OCI-LY7 (cell line): ENCODE measurements at regions not wholly inside any gene's neighbourhood (a gene's known extent, or its start where the extent isn't known, plus 50 kb on each side); places are given as distances from the start of the nearest gene placed in this dataset.

ENCODE experiments used
- BruUV-seq: library from RNA; stranded (reverse); fragments of 400-500 nt; replicated peaks from 2 replicates; lab custom pipeline; 2021; lab: Mats Ljungman, UMichigan
- CTCF ChIA-PET: fragments of 300-600 bp; sonication (Branson Sonifier 250); formaldehyde crosslinking; loops from one replicate; lab custom pipeline; 2022; ENCODE audit warnings: antibody characterized with exemption; ENCODE audit not compliant: unreplicated experiment; lab: Charles Lee
- POLR2A ChIA-PET: fragments of 300-600 bp; sonication (Branson Sonifier 250); formaldehyde crosslinking; loops from one replicate; lab custom pipeline; 2022; ENCODE audit warnings: antibody characterized with exemption; lab: Charles Lee
- DNase-seq: peaks from one replicate; pipeline ENCODE4 v3.0.0-alpha.2; 2015; ENCODE audit warnings: low spot score
- H2AFZ ChIP-seq: fragments of 200-600 bp; sonication (generic), shearing (Covaris generic); 2 replicates; pipeline ENCODE4 v1.6.1; 2014; ENCODE audit warnings: mild to moderate bottlenecking, antibody characterized with exemption, low read length, moderate library complexity
- H3K27ac ChIP-seq: fragments of 200-600 bp; sonication (generic); 2 replicates; pipeline ENCODE4 v1.5.1; 2014; ENCODE audit warnings: mixed run types, low read depth, mild to moderate bottlenecking, moderate library complexity, low read length, inconsistent platforms; ENCODE audit not compliant: poor library complexity, severe bottlenecking
- H3K36me3 ChIP-seq: fragments of 200-600 bp; sonication (generic); 2 replicates; pipeline ENCODE4 v1.6.1; 2014; ENCODE audit warnings: mild to moderate bottlenecking, antibody characterized with exemption, low read length, moderate library complexity, mixed read lengths; ENCODE audit not compliant: insufficient read depth
- H3K4me1 ChIP-seq: fragments of 200-600 bp; sonication (generic); 2 replicates; pipeline ENCODE4 v1.5.1; 2014; ENCODE audit warnings: mild to moderate bottlenecking, low read length; ENCODE audit not compliant: insufficient read depth, poor library complexity, severe bottlenecking
- H3K4me2 ChIP-seq: fragments of 200-600 bp; sonication (generic); 2 replicates; pipeline ENCODE4 v1.6.1; 2014; ENCODE audit warnings: mild to moderate bottlenecking, low read length
- H3K4me3 ChIP-seq: fragments of 200-600 bp; sonication (generic); 2 replicates; pipeline ENCODE4 v1.5.1; 2014; ENCODE audit warnings: mild to moderate bottlenecking, low read depth, low read length; ENCODE audit not compliant: poor library complexity, severe bottlenecking
- H3K79me2 ChIP-seq: fragments of 200-600 bp; sonication (generic); 2 replicates; pipeline ENCODE4 v1.6.1; 2016; ENCODE audit warnings: low read depth, mild to moderate bottlenecking, low read length, moderate library complexity, mixed read lengths; ENCODE audit not compliant: insufficient read depth
- H3K9me2 ChIP-seq: fragments of 200-600 bp; sonication (generic); 2 replicates; pipeline ENCODE4 v1.6.1; 2016; ENCODE audit warnings: mild to moderate bottlenecking, low read length, mixed read lengths; ENCODE audit not compliant: insufficient read depth
- H3K9me3 ChIP-seq: fragments of 200-600 bp; sonication (generic); 2 replicates; pipeline ENCODE4 v1.6.1; 2014; ENCODE audit warnings: mild to moderate bottlenecking, mixed run types, low read length, mixed read lengths
- H4K20me1 ChIP-seq: fragments of 200-600 bp; sonication (generic); 2 replicates; pipeline ENCODE4 v1.6.1; 2014; ENCODE audit warnings: mild to moderate bottlenecking, antibody characterized with exemption, low read length, moderate library complexity, mixed read lengths; ENCODE audit not compliant: insufficient read depth
- EZH2phosphoT487 ChIP-seq: fragments of 200-600 bp; sonication (generic); IDR thresholded peaks from 2 replicates; pipeline ENCODE4 v1.6.1; 2018; ENCODE audit warnings: low read depth, borderline replicate concordance, mild to moderate bottlenecking, mixed run types, antibody characterized with exemption, low read length, moderate library complexity, mixed read lengths
- intact Hi-C: fragments of 100-400 bp; cut with micrococcal nuclease; formaldehyde crosslinking; loops from one replicate; pipeline ENCODE4 v1.10.0; 2022; ENCODE audit not compliant: unreplicated experiment
- TF ChIP-seq, protein P1 (sequence below): fragments of 200-600 bp; sonication (generic); conservative IDR thresholded peaks from 2 replicates; pipeline ENCODE4 v1.5.1; 2014; ENCODE audit warnings: mild to moderate bottlenecking, antibody characterized with exemption, low read length, moderate library complexity, mixed read lengths

DNA sequence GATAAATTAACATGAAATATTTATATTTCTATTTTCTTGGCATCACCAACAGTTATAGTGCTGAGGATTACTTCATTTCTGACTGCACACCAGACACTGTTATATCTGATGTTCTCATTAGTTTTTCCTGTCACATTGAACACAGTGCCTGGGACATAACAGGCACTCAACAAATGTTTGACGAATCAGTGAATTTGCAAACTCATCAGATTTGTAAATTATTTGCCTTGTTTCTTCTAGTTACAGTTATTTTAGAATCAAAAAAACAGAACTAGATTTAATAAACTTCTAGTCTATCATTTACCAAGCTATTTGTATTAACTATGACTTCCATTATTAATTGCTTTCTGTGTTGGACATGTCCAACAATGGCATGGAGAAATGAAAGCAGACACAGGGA is 483.3 kb downstream of the KLHL13 start:
- Histone ChIP-seq H3K36me3 (no peaks in the 10 kb centered on the region), H2AFZ (no peak overlapping the region), H3K9me2 (no peaks in the 10 kb centered on the region), H3K79me2 (no peaks in the 10 kb centered on the region), H3K4me2 (no peak overlapping the region), H3K4me3 (no peak overlapping the region), H3K9me3 (no peaks in the 10 kb centered on the region), H3K4me1 (no peaks in the 10 kb centered on the region), H3K27ac (no peak overlapping the region), H4K20me1 (no peaks in the 10 kb centered on the region)
- ChIA-PET POLR2A (no interaction called here), CTCF (no interaction called here)
- intact Hi-C loops = no loop called here
- BruUV-seq = no TSS peak
- TF ChIP-seq EZH2phosphoT487 = no peak
- no peak for DNase-seq

DNA sequence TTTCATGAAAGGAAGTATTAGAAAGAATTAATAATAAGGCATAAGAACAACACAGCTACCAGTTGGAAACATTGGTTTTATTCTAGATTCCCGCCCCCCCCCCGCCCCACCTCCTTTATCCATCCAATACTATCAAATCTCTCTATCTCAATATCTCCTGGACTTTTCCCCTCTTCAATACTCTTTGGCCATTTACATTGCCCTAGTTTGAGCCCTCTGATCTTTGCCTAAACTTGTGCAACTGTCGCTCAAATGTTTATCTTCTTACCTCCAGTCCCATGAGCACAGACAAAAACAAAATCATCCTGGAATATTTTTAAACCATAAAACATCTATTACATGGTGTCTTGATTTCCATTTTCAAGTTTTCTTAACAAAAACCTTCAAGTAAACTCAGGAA is 488.2 kb downstream of the KLHL13 start:
- intact Hi-C loops = no loop called here
- CTCF ChIA-PET = no interaction called here
- POLR2A ChIA-PET = interaction anchor here (1.5 kb wide), 1 partner anchor 9 kb away, joined by 4 read pairs; no protein-coding TSS in a partner anchor

DNA sequence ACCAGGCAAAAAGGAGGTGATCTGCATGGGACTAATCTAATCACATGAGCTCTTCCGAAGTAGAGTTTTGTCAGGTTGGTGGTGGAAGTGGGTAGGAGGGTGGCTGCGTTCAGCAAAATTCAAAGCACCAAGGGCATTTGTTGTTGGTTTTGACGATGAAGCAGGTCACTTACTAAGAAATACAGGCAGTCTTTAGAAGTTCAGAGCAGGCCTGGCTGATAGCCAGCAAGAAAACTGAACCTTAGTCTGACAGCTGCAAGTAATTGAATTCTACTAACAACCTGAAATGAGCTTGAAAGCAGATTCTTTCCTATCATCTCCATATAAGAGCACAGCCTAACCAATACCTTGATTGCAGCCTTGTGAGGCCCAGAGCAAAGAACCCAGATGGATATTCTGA is 505.8 kb downstream of the KLHL13 start:
- ChIA-PET CTCF (no interaction called here), POLR2A (no interaction called here)

More for the DNA sequence above, 488.2 kb downstream of the KLHL13 start:
- no peak for DNase-seq
- Histone ChIP-seq H3K36me3 (no peaks in the 10 kb centered on the region), H3K4me2 (no peak overlapping the region), H3K4me3 (no peak overlapping the region), H2AFZ (no peak overlapping the region), H3K79me2 (no peaks in the 10 kb centered on the region), H3K9me2 (no peaks in the 10 kb centered on the region), H3K4me1 (no peaks in the 10 kb centered on the region), H3K27ac (no peak overlapping the region), H3K9me3 (no peaks in the 10 kb centered on the region), H4K20me1 (no peaks in the 10 kb centered on the region)
- no TSS peak for BruUV-seq
- TF ChIP-seq EZH2phosphoT487 = no peak
- TF ChIP-seq, protein P1, sequence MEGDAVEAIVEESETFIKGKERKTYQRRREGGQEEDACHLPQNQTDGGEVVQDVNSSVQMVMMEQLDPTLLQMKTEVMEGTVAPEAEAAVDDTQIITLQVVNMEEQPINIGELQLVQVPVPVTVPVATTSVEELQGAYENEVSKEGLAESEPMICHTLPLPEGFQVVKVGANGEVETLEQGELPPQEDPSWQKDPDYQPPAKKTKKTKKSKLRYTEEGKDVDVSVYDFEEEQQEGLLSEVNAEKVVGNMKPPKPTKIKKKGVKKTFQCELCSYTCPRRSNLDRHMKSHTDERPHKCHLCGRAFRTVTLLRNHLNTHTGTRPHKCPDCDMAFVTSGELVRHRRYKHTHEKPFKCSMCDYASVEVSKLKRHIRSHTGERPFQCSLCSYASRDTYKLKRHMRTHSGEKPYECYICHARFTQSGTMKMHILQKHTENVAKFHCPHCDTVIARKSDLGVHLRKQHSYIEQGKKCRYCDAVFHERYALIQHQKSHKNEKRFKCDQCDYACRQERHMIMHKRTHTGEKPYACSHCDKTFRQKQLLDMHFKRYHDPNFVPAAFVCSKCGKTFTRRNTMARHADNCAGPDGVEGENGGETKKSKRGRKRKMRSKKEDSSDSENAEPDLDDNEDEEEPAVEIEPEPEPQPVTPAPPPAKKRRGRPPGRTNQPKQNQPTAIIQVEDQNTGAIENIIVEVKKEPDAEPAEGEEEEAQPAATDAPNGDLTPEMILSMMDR = no peak

More for the DNA sequence above, 505.8 kb downstream of the KLHL13 start:
- no peaks in the 10 kb centered on the region for H3K9me3 ChIP-seq
- intact Hi-C loops = no loop called here
- H3K79me2 ChIP-seq = no peaks in the 10 kb centered on the region
- H2AFZ ChIP-seq = no peak overlapping the region
- BruUV-seq = no TSS peak
- H3K4me1 ChIP-seq = no peaks in the 10 kb centered on the region
- H3K4me3 ChIP-seq = no peak overlapping the region
- no peaks in the 10 kb centered on the region for H4K20me1 ChIP-seq
- no peak overlapping the region for H3K4me2 ChIP-seq
- no peaks in the 10 kb centered on the region for H3K36me3 ChIP-seq
- TF ChIP-seq EZH2phosphoT487 = no peak
- TF ChIP-seq, protein P1 = no peak
- no peaks in the 10 kb centered on the region for H3K9me2 ChIP-seq
- no peak overlapping the region for H3K27ac ChIP-seq
- no peak for DNase-seq
